ENCODE measurements at regions not wholly inside any gene's neighbourhood (a gene's known extent, or its start where the extent isn't known, plus 50 kb on each side); places are given as distances from the start of the nearest gene placed in this dataset.

DNA sequence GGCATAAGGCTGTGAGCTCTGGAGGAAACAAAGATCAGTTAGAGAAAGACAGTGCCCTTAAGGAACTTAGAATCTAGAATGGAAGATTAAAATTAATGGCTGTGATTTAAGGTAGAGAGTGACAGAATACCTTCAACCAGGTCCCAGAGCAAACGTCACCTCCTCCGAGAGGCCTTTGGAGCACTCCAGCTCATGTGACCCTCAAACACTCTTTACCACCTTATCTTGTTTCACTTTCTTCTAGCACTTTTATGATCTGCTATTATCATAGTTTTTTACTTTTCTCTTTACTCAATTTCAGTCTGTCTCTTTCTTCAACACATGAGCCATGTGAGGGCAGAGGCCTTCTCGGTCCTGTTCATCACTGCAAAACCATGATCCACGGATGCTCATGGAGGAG, 187.0 kb downstream of the SMIM20 start:
- no peak for DNase-seq

- no peak for DNase-seq
Observed at GRCh38 chr4:26104056-26104685, 190.2 kb downstream of the SMIM20 start.

GRCh38 chr4:26105337-26105736, 191.3 kb downstream of the SMIM20 start:
- DNase-seq = no peak

- DNase-seq = no peak
Observed at GRCh38 chr4:26105815-26106699, 192.0 kb downstream of the SMIM20 start.

- no peak for DNase-seq
Observed at GRCh38 chr4:26106776-26107175, 192.8 kb downstream of the SMIM20 start.

GRCh38 chr4:26108054-26108453, 194.0 kb downstream of the SMIM20 start:
- no peak for DNase-seq

- DNase-seq = no peak
Observed at GRCh38 chr4:26110493-26110892, 196.5 kb downstream of the SMIM20 start.

GRCh38 chr4:26113339-26113940, 199.4 kb downstream of the SMIM20 start:
- DNase-seq = no peak

GRCh38 chr4:26116057-26116456, 202.0 kb downstream of the SMIM20 start:
- DNase-seq = no peak

DNA sequence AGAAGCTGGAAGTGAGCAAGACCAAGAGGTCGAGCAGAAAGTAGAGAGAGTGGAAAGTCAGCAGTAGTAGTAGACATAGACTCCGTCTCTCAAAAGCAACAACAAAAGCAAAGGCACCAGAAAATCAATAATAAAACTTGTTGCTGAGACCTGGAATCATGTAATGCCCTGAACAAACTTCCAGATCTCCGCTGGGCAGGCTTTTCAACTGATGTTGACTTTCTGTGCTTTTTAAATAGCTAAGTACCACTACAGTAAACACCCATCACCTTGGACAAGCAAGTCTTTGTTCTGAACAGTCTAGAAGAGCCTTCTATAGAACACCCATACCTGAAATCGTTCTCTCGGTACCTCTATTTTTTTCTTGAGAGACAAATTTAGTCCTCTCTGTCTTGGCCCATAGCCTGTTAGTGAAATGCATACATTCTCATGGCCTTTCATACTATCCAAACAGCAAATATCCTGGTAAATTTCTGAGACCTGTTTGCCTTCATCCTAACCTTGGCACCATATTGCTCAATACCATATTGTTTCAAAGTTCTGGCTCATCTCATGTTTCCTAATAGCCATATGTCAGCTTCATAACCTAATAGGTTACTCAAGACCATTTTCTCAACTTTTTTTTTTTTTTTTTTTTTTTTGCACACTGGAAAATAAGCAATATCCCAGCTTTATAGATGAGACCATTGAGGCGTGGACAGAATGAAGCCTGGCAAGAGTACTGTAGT, 200.6 kb upstream of the RBPJ start:
- no peak for DNase-seq

DNA sequence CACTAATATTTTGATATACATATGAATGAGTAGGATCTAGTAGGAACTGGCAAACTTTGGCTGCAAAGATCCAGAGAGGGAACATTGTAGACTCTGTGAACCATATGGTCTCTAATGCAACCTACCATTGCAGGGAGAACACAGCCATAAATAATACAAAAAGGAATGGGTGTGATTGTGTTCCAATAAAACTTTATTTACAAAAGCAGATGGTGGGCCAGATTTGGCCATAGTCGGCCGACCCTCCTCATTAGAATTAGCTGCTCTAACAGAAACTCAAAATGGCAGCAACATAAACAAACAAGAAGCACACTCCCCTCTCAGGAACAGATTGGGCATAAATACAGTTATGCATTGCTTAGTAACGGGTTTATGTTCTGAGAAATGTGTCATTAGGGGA, 198.1 kb upstream of the RBPJ start:
- DNase-seq = no peak

- DNase-seq = no peak
Observed at GRCh38 chr4:26124753-26125321, 196.0 kb upstream of the RBPJ start.

- no peak for DNase-seq
Observed at GRCh38 chr4:26126143-26126718, 194.6 kb upstream of the RBPJ start.

DNA sequence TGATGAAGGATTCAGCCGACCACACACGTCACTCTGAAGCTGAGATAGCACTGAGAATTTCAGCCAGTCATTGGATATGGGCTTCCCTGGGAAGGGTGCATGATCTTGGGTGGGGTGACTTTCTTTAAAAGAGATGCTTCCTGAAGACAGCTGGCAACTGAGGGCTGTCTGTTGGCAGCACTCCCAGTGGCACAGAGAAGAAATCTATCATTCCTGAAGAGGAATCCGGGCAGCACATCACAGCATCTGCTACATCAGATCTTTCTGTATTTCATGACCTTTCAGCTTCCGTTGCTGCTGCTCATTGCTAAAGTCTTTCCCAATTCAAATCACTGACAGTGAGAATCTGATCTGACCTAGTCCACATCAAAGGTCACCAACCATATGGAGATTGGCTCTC, 193.8 kb upstream of the RBPJ start:
- DNase-seq = no peak

DNA sequence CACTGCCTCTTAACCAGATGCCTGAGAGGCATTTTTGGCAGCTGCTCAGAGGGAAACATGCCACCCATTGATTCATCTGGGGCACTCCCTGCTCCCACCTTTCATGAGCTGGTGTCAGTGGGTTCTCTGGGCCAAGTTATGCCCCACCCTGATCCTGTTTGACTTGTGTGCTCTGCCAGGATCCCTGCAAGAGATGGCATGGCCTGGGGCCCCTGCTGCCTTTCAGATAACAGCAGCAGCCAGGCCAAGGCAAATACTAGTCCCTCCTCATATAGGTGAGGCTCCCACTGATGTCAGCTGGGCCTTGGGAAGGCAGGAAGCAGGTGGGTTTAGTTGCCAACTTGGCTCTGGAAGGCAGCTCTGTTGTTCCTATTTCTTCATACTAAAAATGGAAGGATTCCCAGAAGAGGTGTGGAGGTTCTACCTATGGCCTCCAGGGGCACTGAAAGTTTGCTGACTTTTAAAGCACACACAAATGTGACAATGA, 192.9 kb upstream of the RBPJ start:
- no peak for DNase-seq

GRCh38 chr4:26130173-26130572, 190.6 kb upstream of the RBPJ start:
- DNase-seq = no peak

DNA sequence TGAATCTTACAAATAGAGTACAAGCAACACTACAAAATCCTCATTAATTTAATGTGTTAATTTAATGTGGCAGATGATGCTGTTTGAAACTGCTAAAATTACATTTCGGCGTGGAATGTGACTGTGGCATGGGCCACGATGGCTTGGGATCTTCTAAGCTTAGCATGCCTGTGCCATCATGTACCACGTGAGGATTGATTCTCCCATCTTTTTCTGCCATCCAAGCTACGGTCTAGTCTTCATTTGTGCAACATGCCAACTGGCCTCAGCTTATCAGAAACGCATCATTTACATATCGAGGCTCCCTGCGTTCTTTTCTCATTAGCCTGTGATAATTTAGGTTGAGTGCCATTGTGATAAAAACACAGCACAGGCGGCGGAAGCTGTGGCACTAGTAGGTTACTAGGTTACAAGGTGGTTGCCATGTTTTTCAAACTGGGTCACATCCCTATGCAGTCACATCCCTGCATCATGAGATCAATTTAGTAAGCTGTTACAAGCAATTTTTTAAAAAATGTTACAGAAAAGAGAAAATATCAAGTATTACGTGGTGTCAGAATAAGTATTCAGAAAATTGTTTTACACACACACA, 189.9 kb upstream of the RBPJ start:
- DNase-seq = no peak

GRCh38 chr4:26131711-26132110, 189.1 kb upstream of the RBPJ start:
- no peak for DNase-seq

DNA sequence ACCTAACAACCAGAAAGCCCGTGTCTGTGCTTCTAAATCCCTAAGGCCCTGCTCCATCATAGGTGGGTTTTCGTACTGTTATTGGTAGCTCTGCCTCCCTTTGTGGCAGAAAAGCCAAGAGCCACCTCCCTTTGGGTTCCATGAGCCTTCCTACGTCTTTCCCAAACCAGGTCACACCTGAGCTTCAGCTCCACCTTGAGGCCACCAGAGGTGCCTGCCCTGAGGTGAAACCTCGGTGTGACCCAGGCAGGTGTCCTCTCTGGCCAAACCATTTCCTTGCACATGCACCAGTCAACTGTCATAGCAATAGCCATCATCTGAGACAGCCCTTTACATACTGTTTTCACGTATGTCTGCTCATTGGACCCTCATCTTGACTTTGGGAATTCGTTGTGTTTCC, 188.0 kb upstream of the RBPJ start:
- DNase-seq = no peak

DNA sequence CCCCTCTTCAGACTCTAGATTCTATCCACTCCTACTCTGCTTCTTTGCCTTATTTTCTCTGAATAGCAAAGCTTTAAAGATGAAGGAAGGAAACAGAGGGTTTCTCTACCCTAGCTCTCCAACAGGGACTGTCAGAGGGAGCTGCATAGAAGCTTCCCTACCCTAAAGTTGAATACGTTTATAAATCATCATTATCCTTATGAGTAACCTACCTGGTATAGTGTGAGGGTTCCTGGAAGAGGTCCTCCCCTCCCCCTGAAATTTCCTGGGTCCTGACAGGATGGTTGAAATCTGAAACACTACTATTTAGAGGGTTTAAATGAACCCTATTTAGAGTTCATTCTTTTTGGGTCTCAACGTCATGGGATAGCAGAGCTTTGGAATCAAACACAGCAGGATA, 187.0 kb upstream of the RBPJ start:
- no peak for DNase-seq

- no peak for DNase-seq
Observed at GRCh38 chr4:26135331-26135730, 185.5 kb upstream of the RBPJ start.
